ENCODE measurements at regions not wholly inside any gene's neighbourhood (a gene's known extent, or its start where the extent isn't known, plus 50 kb on each side); places are given as distances from the start of the nearest gene placed in this dataset.

GRCh38 chr6:43893073-43893472 lies 123.1 kb downstream of the VEGFA start:
- H3K4me3 ChIP-seq = no peak overlapping the region
- H3K4me1 ChIP-seq = no peaks in the 10 kb centered on the region
- H3K36me3 ChIP-seq = no peaks in the 10 kb centered on the region
- H3K27me3 ChIP-seq (ENCODE audit: low read depth) = peaks cover 10% of the 10 kb centered on the region
- H3K9me3 ChIP-seq = no peaks in the 10 kb centered on the region
- DNase-seq (no peak), ATAC-seq (no peak)
- intact Hi-C loops (cut with DNase I) = no loop called here
- no peak for TF ChIP-seq CTCF (IDR thresholded peaks at IDR 0.05)
- H3K27ac ChIP-seq = no peak overlapping the region

DNA sequence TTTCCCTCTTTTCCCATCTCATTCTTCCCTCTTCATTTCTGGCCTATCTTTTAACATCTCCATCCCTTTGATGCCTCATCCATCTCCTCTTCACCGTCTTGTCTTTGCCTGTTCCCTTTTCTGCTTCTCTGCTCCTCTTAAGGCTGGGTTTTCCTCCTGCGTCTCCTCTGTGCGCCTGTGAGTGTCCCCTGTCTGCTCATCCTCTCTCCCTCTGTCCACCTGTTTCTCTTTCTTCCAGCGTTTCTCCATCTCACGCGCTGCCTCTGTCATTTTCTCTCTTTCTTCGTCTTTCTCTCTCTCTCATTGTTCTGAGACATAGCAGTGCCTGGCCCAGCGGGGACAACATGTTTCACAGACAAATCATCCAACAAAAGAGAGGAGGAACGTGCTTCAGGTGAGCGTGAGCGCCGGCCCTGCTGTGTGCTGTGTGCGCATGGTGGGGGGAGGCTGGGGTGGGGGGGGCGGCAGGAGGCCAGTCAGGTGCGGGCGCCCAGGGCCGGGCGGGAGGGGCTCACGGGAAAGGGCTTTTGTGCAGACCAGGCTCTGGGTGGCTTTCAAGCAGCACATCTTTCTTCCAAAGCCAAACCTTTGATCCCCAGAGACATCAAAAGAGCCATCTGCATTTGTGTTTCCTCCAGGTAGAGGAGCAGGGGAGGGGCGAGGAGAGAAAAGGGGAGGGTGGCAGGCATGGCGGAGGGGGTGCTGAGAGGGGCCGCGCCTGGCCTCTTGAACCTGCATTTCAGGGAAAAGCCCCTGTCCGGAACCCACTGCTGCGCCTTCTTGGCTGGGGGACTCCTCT lies 121.3 kb downstream of the VEGFA start:
- TF ChIP-seq CTCF (IDR thresholded peaks at IDR 0.05) = no peak
- no peak overlapping the region for H3K27ac ChIP-seq
- H3K4me1 ChIP-seq = no peaks in the 10 kb centered on the region
- H3K36me3 ChIP-seq = no peaks in the 10 kb centered on the region
- H3K27me3 ChIP-seq (ENCODE audit: low read depth) = peaks cover 10% of the 10 kb centered on the region
- H3K4me3 ChIP-seq = no peak overlapping the region
- intact Hi-C loops (cut with DNase I) = no loop called here
- no peaks in the 10 kb centered on the region for H3K9me3 ChIP-seq
- ATAC-seq = no peak
- DNase-seq = no peak

DNA sequence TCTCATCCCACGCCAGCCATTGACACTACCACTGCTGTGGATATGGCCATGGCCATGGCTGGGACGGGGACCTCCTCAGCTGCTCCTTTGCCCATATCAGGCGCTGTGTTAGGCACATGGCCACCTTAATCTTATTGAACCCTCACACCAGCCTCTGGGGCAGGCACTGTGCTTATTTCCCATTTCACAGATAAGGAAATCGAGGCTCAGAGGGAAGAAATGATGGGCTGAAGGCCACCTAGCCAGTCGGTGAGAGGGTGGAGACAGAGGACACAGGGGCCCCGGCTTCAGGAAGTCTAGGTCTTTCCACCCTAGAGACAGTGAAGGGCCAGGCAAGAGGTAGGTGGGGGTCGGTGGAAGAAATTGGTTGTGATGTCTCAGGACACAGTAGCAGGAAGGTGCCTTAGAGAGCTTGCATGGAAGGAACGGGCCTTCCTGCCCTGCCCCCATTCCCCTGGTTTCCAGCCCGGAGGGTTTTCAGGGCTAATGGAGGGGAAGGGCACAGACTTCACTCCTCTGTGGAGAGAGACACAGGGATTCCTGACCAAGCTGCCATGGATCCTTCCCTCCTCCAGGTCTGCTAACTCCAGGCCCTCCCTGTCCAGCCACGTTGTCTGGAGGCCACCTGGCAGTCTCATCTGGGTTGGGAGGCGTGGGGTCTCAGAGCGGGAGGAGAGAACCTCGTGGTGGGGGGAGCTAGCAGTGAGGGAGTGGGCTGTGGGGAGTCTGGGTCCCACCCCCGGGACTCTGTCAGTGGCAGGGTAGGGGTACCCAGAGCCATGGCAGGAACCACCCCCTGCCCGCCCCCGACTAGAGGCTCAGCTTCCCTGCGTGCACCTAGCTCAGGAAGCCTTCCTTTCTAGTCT lies 120.4 kb downstream of the VEGFA start:
- ATAC-seq (no peak), DNase-seq (no peak)
- intact Hi-C loops (cut with DNase I) = no loop called here
- TF ChIP-seq CTCF (IDR thresholded peaks at IDR 0.05) = no peak
- no peak overlapping the region for H3K27ac ChIP-seq
- H3K36me3 ChIP-seq = no peaks in the 10 kb centered on the region
- H3K9me3 ChIP-seq = no peaks in the 10 kb centered on the region
- H3K27me3 ChIP-seq (ENCODE audit: low read depth) = peaks cover 10% of the 10 kb centered on the region
- H3K4me3 ChIP-seq = no peak overlapping the region
- no peaks in the 10 kb centered on the region for H3K4me1 ChIP-seq

DNA sequence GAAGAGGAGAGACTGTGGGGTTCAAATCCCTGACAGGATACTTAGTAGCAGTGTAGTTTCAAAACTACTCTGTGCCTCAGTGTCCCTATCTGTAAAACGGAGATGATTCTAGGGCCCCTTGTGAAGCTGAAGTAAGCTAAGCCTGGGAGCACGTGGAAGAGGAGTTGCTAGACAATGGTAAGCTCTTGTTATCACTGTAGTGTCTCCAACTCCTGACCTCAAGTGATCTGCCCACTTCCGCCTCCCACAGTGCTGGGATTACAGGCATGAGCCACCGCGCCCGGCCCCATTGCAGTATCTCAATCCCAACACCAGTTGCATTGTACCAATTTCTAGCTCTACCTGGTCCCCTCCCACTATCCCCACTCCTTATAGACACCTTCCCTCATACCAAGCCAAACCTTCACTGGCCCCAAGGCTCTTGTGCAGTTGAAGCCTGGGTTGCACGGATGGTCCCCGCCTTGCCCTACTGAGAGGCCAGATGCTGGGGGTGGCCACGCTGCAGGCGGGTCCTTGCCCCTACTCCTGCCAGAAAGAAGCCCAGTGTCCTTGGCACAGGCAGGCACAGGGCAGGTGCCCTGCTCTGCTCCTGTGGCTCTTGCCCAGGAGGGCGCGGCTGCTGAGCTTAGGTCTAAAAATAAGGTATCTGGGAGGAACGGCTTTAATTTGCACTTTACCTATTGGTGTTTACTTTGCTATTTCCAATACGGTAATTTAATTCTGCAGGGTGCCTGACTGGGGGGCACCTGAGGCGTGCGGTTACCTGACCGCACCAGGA lies 118.1 kb downstream of the VEGFA start:
- no peak for TF ChIP-seq CTCF (IDR thresholded peaks at IDR 0.05)
- no peak overlapping the region for H3K4me3 ChIP-seq
- no peak for ATAC-seq
- H3K9me3 ChIP-seq = no peaks in the 10 kb centered on the region
- peaks cover 6% of the 10 kb centered on the region for H3K4me1 ChIP-seq
- H3K27me3 ChIP-seq (ENCODE audit: low read depth) = peaks cover 10% of the 10 kb centered on the region
- H3K27ac ChIP-seq = no peak overlapping the region
- intact Hi-C loops (cut with DNase I) = no loop called here
- no peaks in the 10 kb centered on the region for H3K36me3 ChIP-seq
- DNase-seq = no peak

- H3K27me3 ChIP-seq (ENCODE audit: low read depth) = peaks cover 10% of the 10 kb centered on the region
- no peaks in the 10 kb centered on the region for H3K9me3 ChIP-seq
- H3K4me1 ChIP-seq = peaks cover 6% of the 10 kb centered on the region
- no peak for TF ChIP-seq CTCF (IDR thresholded peaks at IDR 0.05)
- no peak overlapping the region for H3K4me3 ChIP-seq
- ATAC-seq = no peak
- no peaks in the 10 kb centered on the region for H3K36me3 ChIP-seq
- intact Hi-C loops (cut with DNase I) = no loop called here
- no peak overlapping the region for H3K27ac ChIP-seq
- DNase-seq = no peak
Observed at GRCh38 chr6:43887340-43887858, 117.4 kb downstream of the VEGFA start.

All from lower lobe of right lung (tissue), 2 donors.